ENCODE measurements at regions not wholly inside any gene's neighbourhood (a gene's known extent, or its start where the extent isn't known, plus 50 kb on each side); places are given as distances from the start of the nearest gene placed in this dataset.

GRCh38 chr6:150711061-150711460, 111.4 kb downstream of the PLEKHG1 start:
- no peak for TF ChIP-seq CTCF (IDR thresholded peaks at IDR 0.05)
- TF ChIP-seq POLR2A (IDR thresholded peaks at IDR 0.05): no peak
- TF ChIP-seq POLR2AphosphoS5 (IDR thresholded peaks at IDR 0.05): no peak

All from gastroesophageal sphincter (tissue), 3 donors.